ENCODE measurements at regions not wholly inside any gene's neighbourhood (a gene's known extent, or its start where the extent isn't known, plus 50 kb on each side); places are given as distances from the start of the nearest gene placed in this dataset.
"Not testable (repeated sequence)": the region's sequence is repeated elsewhere in the genome, so short reads cannot be mapped to it uniquely, and the experiment has no call there.

GRCh38 chr5:25764733-25765132, 1120.0 kb upstream of the CDH10 start:
- DNase-seq, result no peak

- DNase-seq, result no peak
These were observed 1119.0 kb upstream of the CDH10 start for GRCh38 chr5:25763781-25764180.

GRCh38 chr5:25754895-25755294, 1110.1 kb upstream of the CDH10 start:
- no peak for DNase-seq

GRCh38 chr5:25744908-25745307, 1100.1 kb upstream of the CDH10 start:
- DNase-seq, result no peak

- no peak for DNase-seq
These were observed 1071.9 kb upstream of the CDH10 start for GRCh38 chr5:25716680-25717079.

- no peak for DNase-seq
These were observed 1068.5 kb upstream of the CDH10 start for GRCh38 chr5:25713259-25713658.

- DNase-seq, result no peak
These were observed 1062.3 kb upstream of the CDH10 start for GRCh38 chr5:25707093-25707492.

DNA sequence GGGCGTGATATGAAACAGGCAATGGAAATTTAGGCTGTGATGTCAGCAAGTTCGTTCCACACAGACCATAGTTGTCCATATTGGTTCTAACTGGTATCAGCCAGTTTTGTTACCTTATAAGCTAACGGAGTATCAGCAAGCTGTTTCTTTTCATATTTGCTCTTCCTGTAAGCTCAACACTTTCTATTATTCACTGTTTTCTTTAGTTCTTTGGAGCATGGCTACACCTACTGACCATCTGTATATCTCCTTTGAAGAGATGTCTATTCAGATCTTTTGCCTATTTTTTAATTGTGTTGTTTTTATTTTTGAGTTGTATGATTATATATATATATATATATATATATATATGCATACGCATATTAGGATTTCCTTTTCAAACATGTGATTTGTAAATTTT, 1057.2 kb upstream of the CDH10 start:
- no peak for DNase-seq

DNA sequence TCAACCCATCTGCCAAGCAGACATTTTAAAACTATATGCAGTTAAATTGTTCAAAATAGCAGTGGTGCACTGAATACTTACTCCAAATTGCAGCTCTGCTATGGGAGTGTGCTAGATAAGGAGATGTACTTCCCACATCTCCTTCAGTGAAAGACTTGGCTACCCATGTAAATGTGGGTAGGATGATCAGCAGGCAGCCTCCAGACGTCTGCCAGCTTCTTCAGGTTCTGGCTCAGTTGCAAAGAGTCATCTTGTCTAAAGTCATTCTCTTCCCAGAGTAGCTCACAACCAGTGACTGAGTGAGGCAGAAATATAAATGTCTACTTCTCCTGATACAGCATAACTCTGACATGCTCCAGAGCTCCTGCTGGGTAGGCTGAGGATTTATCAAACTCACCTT, 1050.0 kb upstream of the CDH10 start:
- DNase-seq, result no peak

DNA sequence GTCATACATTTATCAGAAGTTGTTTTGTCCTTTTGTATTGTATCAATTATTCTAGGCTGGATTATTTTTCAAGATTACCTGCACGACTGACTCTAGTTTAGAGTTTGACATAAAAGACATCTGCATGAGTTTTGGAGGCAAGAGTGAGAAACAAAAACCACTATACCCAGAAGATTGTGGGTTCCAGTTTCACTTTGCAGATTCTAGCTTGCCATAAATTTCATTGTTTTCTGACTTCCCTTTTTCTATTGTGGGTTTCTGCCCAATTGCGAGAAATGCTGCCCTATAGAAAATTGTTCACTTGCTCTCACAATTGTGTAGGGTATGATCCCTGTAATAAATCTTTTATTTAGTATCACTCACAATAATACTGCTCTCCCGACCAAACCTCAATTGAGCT, 1043.4 kb upstream of the CDH10 start:
- no peak for DNase-seq

GRCh38 chr5:25669645-25670401, 1025.0 kb upstream of the CDH10 start:
- no peak for DNase-seq

GRCh38 chr5:25662610-25663009, 1017.8 kb upstream of the CDH10 start:
- DNase-seq, result no peak

DNA sequence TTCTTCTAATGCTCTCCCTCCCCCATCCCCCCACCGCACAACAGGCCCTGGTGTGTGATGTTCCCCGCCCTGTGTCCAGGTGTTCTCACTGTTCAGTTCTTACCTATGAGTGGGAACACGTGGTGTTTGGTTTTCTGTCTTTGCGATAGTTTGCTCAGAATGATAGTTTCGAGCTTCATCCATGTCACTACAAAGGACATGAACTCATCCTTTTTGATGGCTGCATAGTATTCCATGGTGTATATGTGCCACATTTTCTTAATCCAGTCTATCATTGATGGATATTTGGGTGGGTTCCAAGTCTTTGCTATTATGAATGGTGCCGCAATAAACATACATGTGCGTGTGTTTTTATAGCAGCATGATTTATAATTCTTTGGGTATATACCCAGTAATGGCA, 1005.5 kb upstream of the CDH10 start:
- not testable (repeated sequence) for DNase-seq

- no peak for DNase-seq
These were observed 1005.0 kb upstream of the CDH10 start for GRCh38 chr5:25649628-25650265.

DNA sequence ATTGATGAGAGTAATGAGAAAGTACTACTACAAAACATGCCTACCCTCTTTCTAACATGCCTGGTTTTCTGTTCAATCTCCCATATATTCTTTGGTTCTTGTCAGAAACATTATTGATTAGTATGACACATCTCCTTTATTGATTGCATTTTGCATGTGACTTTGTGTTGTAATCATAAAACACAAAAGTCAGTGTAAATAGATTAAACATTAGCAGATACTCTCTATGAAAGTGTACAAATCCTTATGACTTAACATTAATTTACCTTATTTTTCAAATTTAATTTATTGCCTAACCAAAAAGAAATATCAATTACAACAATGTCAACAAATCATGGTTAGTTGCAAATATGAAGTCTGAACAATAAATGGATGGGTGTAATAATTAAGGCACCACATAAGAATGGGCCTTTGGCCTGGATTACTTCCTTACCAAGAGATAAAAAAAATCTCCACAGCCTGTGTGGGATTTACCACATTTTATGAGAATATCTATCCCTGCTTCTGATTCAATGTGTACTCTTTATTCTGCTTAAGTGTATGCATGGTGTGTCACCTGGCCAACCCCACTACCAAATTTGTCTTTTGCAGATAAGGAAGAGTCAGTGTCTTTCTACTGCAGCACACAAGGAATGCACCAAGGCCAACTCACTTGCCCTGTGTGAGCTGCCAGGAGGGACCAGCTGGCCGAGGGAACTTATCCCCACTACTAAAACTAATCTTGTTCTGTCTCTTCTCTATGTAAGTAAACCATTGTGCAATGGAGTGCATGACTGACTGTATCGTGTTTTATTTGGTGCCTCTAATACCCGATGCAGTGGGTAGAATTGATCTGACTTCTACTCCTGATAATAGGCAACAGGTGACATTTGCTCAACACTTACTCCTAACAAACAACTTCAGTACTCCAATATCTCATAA, 1001.9 kb upstream of the CDH10 start:
- DNase-seq, result no peak

- DNase-seq, result no peak
These were observed 996.3 kb upstream of the CDH10 start for GRCh38 chr5:25641124-25641523.

DNA sequence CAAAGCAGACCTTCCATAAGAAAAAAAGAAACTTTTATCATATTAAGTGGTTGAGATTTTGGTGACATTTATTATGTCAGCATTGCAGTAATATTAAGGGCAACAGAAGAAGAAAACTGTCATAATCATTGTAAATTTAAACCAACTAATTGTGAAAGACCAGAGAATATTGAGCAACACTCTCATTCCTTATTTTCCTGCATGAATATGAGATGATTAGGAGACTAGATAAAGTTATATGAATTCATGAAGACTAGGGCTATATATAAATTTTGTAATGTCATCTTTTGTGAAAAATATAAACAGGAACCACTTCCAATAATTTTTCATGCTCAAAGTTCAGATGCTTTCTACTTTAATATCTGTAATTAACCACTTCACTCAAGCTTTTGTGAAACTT, 974.5 kb upstream of the CDH10 start:
- no peak for DNase-seq

- DNase-seq, result no peak
These were observed 974.0 kb upstream of the CDH10 start for GRCh38 chr5:25618821-25619220.

- DNase-seq, result no peak
These were observed 969.7 kb upstream of the CDH10 start for GRCh38 chr5:25614466-25614865.

DNA sequence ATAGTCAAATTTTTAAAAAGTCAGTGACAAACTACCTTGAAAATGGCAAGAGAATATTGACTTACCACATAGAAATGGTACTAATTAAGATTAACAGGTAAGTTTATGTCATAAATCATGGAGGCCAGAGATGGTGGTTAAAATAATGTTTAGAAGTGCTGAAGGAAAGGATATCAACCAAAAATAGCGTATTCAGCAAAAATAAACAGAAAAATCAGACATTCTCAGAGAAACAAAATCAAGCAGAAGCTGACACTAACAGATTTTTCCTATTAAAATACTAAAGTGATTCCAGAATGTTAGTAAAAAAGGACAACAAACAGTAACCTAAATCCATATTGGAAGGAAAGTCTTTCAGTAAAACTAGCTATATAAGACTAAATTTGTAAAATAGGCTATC, 959.9 kb upstream of the CDH10 start:
- DNase-seq, result no peak

- DNase-seq, result no peak
These were observed 934.3 kb upstream of the CDH10 start for GRCh38 chr5:25579111-25579510.

GRCh38 chr5:25573691-25574090, 928.9 kb upstream of the CDH10 start:
- no peak for DNase-seq

GRCh38 chr5:25570067-25570583, 925.3 kb upstream of the CDH10 start:
- no peak for DNase-seq

Data from 8988T (cell line).